ENCODE measurements at regions not wholly inside any gene's neighbourhood (a gene's known extent, or its start where the extent isn't known, plus 50 kb on each side); places are given as distances from the start of the nearest gene placed in this dataset.

GRCh38 chr16:6076631-6077030 lies 979.0 kb upstream of the EEF2KMT start:
- ChIA-PET CTCF (no interaction called here), POLR2A (no interaction called here)
- no peak for DNase-seq (ENCODE audit: low read depth, low spot score)
- Histone ChIP-seq H3K27me3 (ENCODE audit: control insufficient read depth, insufficient read depth, low read length) (no peaks in the 10 kb centered on the region), H3K9me3 (ENCODE audit: control insufficient read depth, insufficient read depth, low read length) (peaks cover 12% of the 10 kb centered on the region), H3K27ac (ENCODE audit: low read depth, low read length) (no peak overlapping the region), H3K4me3 (ENCODE audit: low read depth, low read length) (no peak overlapping the region)
- no peak for TF ChIP-seq CTCF (IDR thresholded peaks at IDR 0.05; ENCODE audit: low read depth, low read length)

- H3K4me3 ChIP-seq (ENCODE audit: low read depth, low read length): no peak overlapping the region
- peaks cover 12% of the 10 kb centered on the region for H3K9me3 ChIP-seq (ENCODE audit: control insufficient read depth, insufficient read depth, low read length)
- H3K27me3 ChIP-seq (ENCODE audit: control insufficient read depth, insufficient read depth, low read length): no peaks in the 10 kb centered on the region
- ChIA-PET POLR2A (no interaction called here), CTCF (no interaction called here)
- no peak overlapping the region for H3K27ac ChIP-seq (ENCODE audit: low read depth, low read length)
- no peak for TF ChIP-seq CTCF (IDR thresholded peaks at IDR 0.05; ENCODE audit: low read depth, low read length)
- DNase-seq (ENCODE audit: low read depth, low spot score): no peak
Measured at GRCh38 chr16:6068063-6068462, 970.5 kb upstream of the EEF2KMT start.

GRCh38 chr16:6066652-6067051 lies 969.1 kb upstream of the EEF2KMT start:
- H3K9me3 ChIP-seq (ENCODE audit: control insufficient read depth, insufficient read depth, low read length): peaks cover 17% of the 10 kb centered on the region
- H3K27me3 ChIP-seq (ENCODE audit: control insufficient read depth, insufficient read depth, low read length): no peaks in the 10 kb centered on the region
- no peak for DNase-seq (ENCODE audit: low read depth, low spot score)
- ChIA-PET POLR2A (no interaction called here), CTCF (no interaction called here)
- no peak overlapping the region for H3K27ac ChIP-seq (ENCODE audit: low read depth, low read length)
- TF ChIP-seq CTCF (IDR thresholded peaks at IDR 0.05; ENCODE audit: low read depth, low read length): no peak
- H3K4me3 ChIP-seq (ENCODE audit: low read depth, low read length): no peak overlapping the region

- no peak for TF ChIP-seq CTCF (IDR thresholded peaks at IDR 0.05; ENCODE audit: low read depth, low read length)
- no peak overlapping the region for H3K4me3 ChIP-seq (ENCODE audit: low read depth, low read length)
- no peaks in the 10 kb centered on the region for H3K27me3 ChIP-seq (ENCODE audit: control insufficient read depth, insufficient read depth, low read length)
- POLR2A ChIA-PET: no interaction called here
- no peak overlapping the region for H3K27ac ChIP-seq (ENCODE audit: low read depth, low read length)
- no peak for DNase-seq (ENCODE audit: low read depth, low spot score)
- CTCF ChIA-PET: no interaction called here
- H3K9me3 ChIP-seq (ENCODE audit: control insufficient read depth, insufficient read depth, low read length): peaks cover 12% of the 10 kb centered on the region; the same call in 1 of the 2 replicates
Measured at GRCh38 chr16:6063526-6063925, 965.9 kb upstream of the EEF2KMT start.

- H3K4me3 ChIP-seq (ENCODE audit: low read depth, low read length): no peak overlapping the region
- H3K9me3 ChIP-seq (ENCODE audit: control insufficient read depth, insufficient read depth, low read length): peaks cover 10% of the 10 kb centered on the region; the same call in 1 of the 2 replicates
- TF ChIP-seq CTCF (IDR thresholded peaks at IDR 0.05; ENCODE audit: low read depth, low read length): no peak
- H3K27ac ChIP-seq (ENCODE audit: low read depth, low read length): no peak overlapping the region
- CTCF ChIA-PET: no interaction called here
- no peak for DNase-seq (ENCODE audit: low read depth, low spot score)
- POLR2A ChIA-PET: no interaction called here
- no peaks in the 10 kb centered on the region for H3K27me3 ChIP-seq (ENCODE audit: control insufficient read depth, insufficient read depth, low read length)
Measured at GRCh38 chr16:6059671-6060070, 962.1 kb upstream of the EEF2KMT start.
